Neutrophil (primary cell): ENCODE measurements at regions not wholly inside any gene's neighbourhood (a gene's known extent, or its start where the extent isn't known, plus 50 kb on each side); places are given as distances from the start of the nearest gene placed in this dataset.
"Not testable (repeated sequence)": the region's sequence is repeated elsewhere in the genome, so short reads cannot be mapped to it uniquely, and the experiment has no call there.

Experiments used
- H3K27ac ChIP-seq: fragments of 200-600 bp; sonication (generic); 2 replicates; pipeline ENCODE4 v1.5.1; 2016; ENCODE audit warnings: mild to moderate bottlenecking, moderate library complexity
- H3K27me3 ChIP-seq: fragments of 200-600 bp; sonication (generic); 2 replicates; pipeline ENCODE4 v1.6.0; 2016; ENCODE audit warnings: mild to moderate bottlenecking
- H3K36me3 ChIP-seq: fragments of 200-600 bp; sonication (generic); 2 replicates; pipeline ENCODE4 v1.5.1; 2017
- H3K4me1 ChIP-seq, 2 experiments: fragments of 200-600 bp in 1 of 2; sonication (generic) in 1 of 2; 1 replicate in 1 of 2; 2 replicates in 1 of 2; pipeline versions ENCODE4 v1.5.1 to v1.6.1; 2013 to 2016; ENCODE audit warnings: low read depth in 1 of 2, low read length in 1 of 2, mild to moderate bottlenecking in 1 of 2, moderate library complexity in 1 of 2; ENCODE audit not compliant: control insufficient read depth in 1 of 2, insufficient read depth in 1 of 2
- H3K4me3 ChIP-seq, 2 experiments: fragments of 200-600 bp in 1 of 2; sonication (generic) in 1 of 2; 1 replicate in 1 of 2; 2 replicates in 1 of 2; pipeline ENCODE4 v1.5.1; 2013 to 2016; ENCODE audit warnings: low read depth in 1 of 2, low read length in 1 of 2, mild to moderate bottlenecking in 1 of 2, moderate library complexity in 1 of 2
- H3K9me3 ChIP-seq: fragments of 200-600 bp; sonication (generic); 2 replicates; pipeline ENCODE4 v1.5.1; 2016
- CTCF ChIP-seq: fragments of 200-600 bp; sonication (generic); IDR thresholded peaks from 2 replicates; pipeline ENCODE4 v1.5.1; 2016; ENCODE audit warnings: antibody characterized with exemption

DNA sequence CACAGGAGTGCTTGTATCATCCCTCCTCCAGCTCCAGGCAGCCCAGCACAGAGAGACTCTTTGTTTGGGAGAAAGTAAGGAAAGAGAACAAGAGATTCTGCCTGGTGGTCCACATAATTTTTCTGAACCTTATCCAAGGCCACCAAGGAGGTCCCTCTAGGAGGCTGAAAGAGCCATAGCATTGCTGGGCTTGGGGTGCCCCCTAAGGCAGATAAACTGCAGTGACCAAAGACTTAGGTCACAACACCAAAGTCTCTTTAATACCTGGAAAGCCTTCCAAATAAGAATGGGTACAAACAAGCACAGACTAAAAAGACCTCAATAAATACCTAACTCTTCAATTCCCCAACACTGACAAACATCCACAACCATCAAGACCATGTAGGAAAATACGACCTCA is 310.2 kb upstream of the PPP2R3A start:
- H3K4me3 ChIP-seq, result no peak overlapping the region
- no peak for TF ChIP-seq CTCF
- H3K36me3 ChIP-seq, result no peaks in the 10 kb centered on the region
- H3K27ac ChIP-seq, result no peak overlapping the region
- no peaks in the 10 kb centered on the region for H3K27me3 ChIP-seq
- no peaks in the 10 kb centered on the region for H3K9me3 ChIP-seq
- H3K4me1 ChIP-seq, result no peaks in the 10 kb centered on the region

DNA sequence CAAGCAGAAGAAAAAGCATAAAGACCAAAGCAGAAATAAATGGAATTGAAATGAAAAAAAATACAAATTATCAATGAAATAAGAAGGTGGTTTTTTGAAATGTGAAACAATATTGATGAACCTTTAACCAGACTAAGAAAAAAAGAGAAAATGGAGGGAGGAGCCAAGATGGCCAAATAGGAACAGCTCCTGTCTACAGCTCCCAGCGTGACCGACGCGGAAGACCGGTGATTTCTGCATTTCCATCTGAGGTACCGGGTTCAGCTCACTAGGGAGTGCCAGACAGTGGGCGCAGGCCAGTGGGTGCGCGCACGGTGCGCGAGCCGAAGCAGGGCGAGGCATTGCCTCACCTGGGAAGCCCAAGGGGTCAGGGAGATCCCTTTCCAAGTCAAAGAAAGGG is 307.1 kb upstream of the PPP2R3A start:
- H3K36me3 ChIP-seq, H3K9me3 ChIP-seq, H3K4me1 ChIP-seq, H3K27ac ChIP-seq, H3K27me3 ChIP-seq, H3K4me3 ChIP-seq: not testable (repeated sequence)

DNA sequence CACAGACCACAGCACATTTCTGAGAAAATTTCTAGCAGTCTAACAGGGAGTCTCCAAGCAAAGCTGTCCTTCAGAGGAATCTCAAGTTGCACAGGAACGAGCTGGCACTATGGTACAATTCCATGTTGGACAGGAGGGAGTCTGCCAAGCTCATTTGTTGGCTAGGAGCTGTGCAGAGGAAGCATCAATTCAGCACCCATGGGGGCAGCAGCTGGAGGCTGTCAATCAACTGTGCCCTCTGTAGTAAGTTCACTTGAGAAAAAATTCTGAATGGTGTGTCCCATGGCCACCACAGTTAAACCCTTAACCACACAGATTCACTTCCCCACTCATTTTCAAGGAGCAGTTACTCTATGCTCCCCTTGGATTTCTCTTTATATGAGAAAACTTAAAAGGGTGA is 298.5 kb upstream of the PPP2R3A start:
- TF ChIP-seq CTCF, result no peak
- H3K36me3 ChIP-seq, result no peaks in the 10 kb centered on the region
- no peak overlapping the region for H3K4me3 ChIP-seq
- no peaks in the 10 kb centered on the region for H3K9me3 ChIP-seq
- H3K4me1 ChIP-seq, result no peaks in the 10 kb centered on the region
- no peaks in the 10 kb centered on the region for H3K27me3 ChIP-seq
- H3K27ac ChIP-seq, result no peak overlapping the region

- Histone ChIP-seq H3K27ac (no peak overlapping the region), H3K9me3 (no peaks in the 10 kb centered on the region), H3K36me3 (no peaks in the 10 kb centered on the region), H3K4me3 (no peak overlapping the region), H3K4me1 (no peaks in the 10 kb centered on the region), H3K27me3 (no peaks in the 10 kb centered on the region)
- TF ChIP-seq CTCF, result no peak
These were observed 291.0 kb upstream of the PPP2R3A start for GRCh38 chr3:135674508-135674907.

- no peaks in the 10 kb centered on the region for H3K27me3 ChIP-seq
- no peak overlapping the region for H3K27ac ChIP-seq
- H3K36me3 ChIP-seq, result no peaks in the 10 kb centered on the region
- no peaks in the 10 kb centered on the region for H3K4me1 ChIP-seq
- TF ChIP-seq CTCF, result no peak
- H3K9me3 ChIP-seq, result no peaks in the 10 kb centered on the region
- no peak overlapping the region for H3K4me3 ChIP-seq
These were observed 287.1 kb upstream of the PPP2R3A start for GRCh38 chr3:135678386-135678785.

DNA sequence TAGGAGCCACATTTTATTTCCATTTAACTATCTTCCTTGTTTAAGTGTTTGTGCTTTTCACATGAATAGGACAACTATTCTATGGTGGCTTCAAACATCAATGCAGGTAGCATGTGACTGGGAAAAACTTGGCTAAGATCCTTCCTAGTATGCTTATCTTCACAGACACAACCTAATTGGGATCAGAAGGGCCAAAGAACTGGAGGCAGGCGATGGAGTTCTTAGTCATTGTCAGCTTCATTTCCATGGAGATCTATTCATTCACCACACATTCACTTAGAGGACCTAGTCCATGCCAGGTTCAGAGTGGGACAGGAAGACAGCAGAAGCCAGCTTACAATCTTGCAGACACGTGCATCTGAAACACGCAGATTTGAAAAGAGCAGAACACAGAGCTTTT is 277.5 kb upstream of the PPP2R3A start:
- H3K4me1 ChIP-seq, result no peaks in the 10 kb centered on the region
- H3K4me3 ChIP-seq, result no peak overlapping the region
- H3K36me3 ChIP-seq, result no peaks in the 10 kb centered on the region
- H3K27ac ChIP-seq, result no peak overlapping the region
- TF ChIP-seq CTCF, result no peak
- H3K27me3 ChIP-seq, result no peaks in the 10 kb centered on the region
- H3K9me3 ChIP-seq, result no peaks in the 10 kb centered on the region
